SHP77 (cell line): ENCODE measurements at regions not wholly inside any gene's neighbourhood (a gene's known extent, or its start where the extent isn't known, plus 50 kb on each side); places are given as distances from the start of the nearest gene placed in this dataset.
"Not testable (repeated sequence)": the region's sequence is repeated elsewhere in the genome, so short reads cannot be mapped to it uniquely, and the experiment has no call there.

Experiments
- DNase-seq, 2 experiments: peaks; one replicate each; lab custom pipeline; 2025; lab: John Stamatoyannopoulos, UW

GRCh38 chr7:65800890-65801341 lies 72.0 kb upstream of the VKORC1L1 start:
- DNase-seq, result no peak

GRCh38 chr7:65804887-65805286 lies 68.0 kb upstream of the VKORC1L1 start:
- no peak for DNase-seq

GRCh38 chr7:65807067-65807466 lies 65.8 kb upstream of the VKORC1L1 start:
- DNase-seq, result not testable (repeated sequence)

- no peak for DNase-seq
These were observed 63.5 kb upstream of the VKORC1L1 start for GRCh38 chr7:65809259-65809981.

GRCh38 chr7:65809982-65810288 lies 62.9 kb upstream of the VKORC1L1 start:
- DNase-seq, result no peak

- no peak for DNase-seq
These were observed 60.6 kb upstream of the VKORC1L1 start for GRCh38 chr7:65812281-65812680.

GRCh38 chr7:65814556-65815167 lies 58.2 kb upstream of the VKORC1L1 start:
- DNase-seq, result not testable (repeated sequence)

- DNase-seq, result no peak
These were observed 52.5 kb upstream of the VKORC1L1 start for GRCh38 chr7:65820287-65820950.
